Amniotic epithelial cell (primary cell): ENCODE measurements at regions not wholly inside any gene's neighbourhood (a gene's known extent, or its start where the extent isn't known, plus 50 kb on each side); places are given as distances from the start of the nearest gene placed in this dataset.

Experiments used
- DNase-seq: peaks from one replicate; pipeline ENCODE4 v3.0.0-alpha.2; 2010; ENCODE audit warnings: low read depth

GRCh38 chr10:128877141-128877540, 589.9 kb upstream of the MGMT start:
- DNase-seq: no peak

- no peak for DNase-seq
Measured at GRCh38 chr10:128877936-128878335, 589.1 kb upstream of the MGMT start.

GRCh38 chr10:128879030-128879429, 588.0 kb upstream of the MGMT start:
- no peak for DNase-seq

- DNase-seq: no peak
Measured at GRCh38 chr10:128879441-128880140, 587.5 kb upstream of the MGMT start.

- DNase-seq: no peak
Measured at GRCh38 chr10:128880159-128880725, 586.8 kb upstream of the MGMT start.

GRCh38 chr10:128881086-128881485, 586.0 kb upstream of the MGMT start:
- DNase-seq: no peak

GRCh38 chr10:128883231-128884032, 583.6 kb upstream of the MGMT start:
- no peak for DNase-seq

- DNase-seq: no peak
Measured at GRCh38 chr10:128884033-128884425, 583.0 kb upstream of the MGMT start.

GRCh38 chr10:128884496-128885072, 582.5 kb upstream of the MGMT start:
- DNase-seq: no peak

GRCh38 chr10:128885573-128886555, 581.2 kb upstream of the MGMT start:
- no peak for DNase-seq

GRCh38 chr10:128887856-128888255, 579.2 kb upstream of the MGMT start:
- no peak for DNase-seq

- DNase-seq: no peak
Measured at GRCh38 chr10:128892005-128892404, 575.0 kb upstream of the MGMT start.

GRCh38 chr10:128894641-128895040, 572.4 kb upstream of the MGMT start:
- DNase-seq: no peak

- no peak for DNase-seq
Measured at GRCh38 chr10:128895473-128895872, 571.6 kb upstream of the MGMT start.

GRCh38 chr10:128896116-128896795, 570.8 kb upstream of the MGMT start:
- DNase-seq: no peak

- no peak for DNase-seq
Measured at GRCh38 chr10:128896963-128897362, 570.1 kb upstream of the MGMT start.

GRCh38 chr10:128897401-128898129, 569.5 kb upstream of the MGMT start:
- DNase-seq: no peak

GRCh38 chr10:128898133-128898915, 568.7 kb upstream of the MGMT start:
- DNase-seq: no peak

GRCh38 chr10:128898916-128899195, 568.2 kb upstream of the MGMT start:
- DNase-seq: no peak

GRCh38 chr10:128900456-128900855, 566.6 kb upstream of the MGMT start:
- no peak for DNase-seq
